SK-N-SH (cell line): ENCODE measurements at regions not wholly inside any gene's neighbourhood (a gene's known extent, or its start where the extent isn't known, plus 50 kb on each side); places are given as distances from the start of the nearest gene placed in this dataset.

Experiments used
- CTCF ChIA-PET: fragments of 300-600, 350-600 bp; formaldehyde crosslinking; extraction: SDS; loops from one replicate; lab custom pipeline; 2021; lab: Yijun Ruan, JAX
- POLR2A ChIA-PET: fragments of 350-600 bp; sonication (Branson Sonifier 250); formaldehyde crosslinking; extraction: SDS; loops from one replicate; lab custom pipeline; 2020; ENCODE audit warnings: antibody characterized with exemption, inconsistent platforms; lab: Yijun Ruan, JAX
- DNase-seq: peaks from one replicate; pipeline ENCODE4 v3.0.0; 2012
- H2AFZ ChIP-seq: fragments of 200-600 bp; sonication (generic); 2 replicates; pipeline ENCODE4 v1.8.1; 2016; ENCODE audit warnings: antibody characterized with exemption, mild to moderate bottlenecking, low read depth
- H3F3A ChIP-seq: fragments of 200-600 bp; sonication (generic); replicated peaks from 2 replicates; pipeline ENCODE3; 2016; ENCODE audit warnings: antibody characterized with exemption, mild to moderate bottlenecking; ENCODE audit not compliant: insufficient read depth
- H3K27ac ChIP-seq, 2 experiments: fragments of 200-500 bp in 1 of 2; fragments of 200-600 bp in 1 of 2; sonication (Bioruptor generic) in 1 of 2; sonication (generic), shearing (Covaris generic) in 1 of 2; 2 replicates each; pipeline versions ENCODE4 v1.5.1 to v1.6.1; 2014 to 2016; ENCODE audit warnings: low read depth in 2 of 2, inconsistent platforms in 1 of 2, low read length in 1 of 2, mild to moderate bottlenecking in 1 of 2, mixed read lengths in 1 of 2
- H3K27me3 ChIP-seq: fragments of 200-600 bp; sonication (generic), shearing (Covaris generic); 2 replicates; pipeline ENCODE4 v1.6.1; 2016; ENCODE audit warnings: mixed run types; ENCODE audit not compliant: insufficient read depth
- H3K36me3 ChIP-seq, 2 experiments: fragments of 200-500 bp in 1 of 2; fragments of 200-600 bp in 1 of 2; sonication (Bioruptor generic) in 1 of 2; sonication (generic) in 1 of 2; replicated peaks in 1 of 2; 2 replicates each; pipeline versions ENCODE3 to v1.5.1; 2014 to 2016; ENCODE audit warnings: low read length in 1 of 2, mild to moderate bottlenecking in 1 of 2; ENCODE audit not compliant: insufficient read depth in 2 of 2, control insufficient read depth in 1 of 2
- H3K4me1 ChIP-seq, 2 experiments: fragments of 200-500 bp in 1 of 2; fragments of 200-600 bp in 1 of 2; sonication (Bioruptor generic) in 1 of 2; sonication (generic), shearing (Covaris generic) in 1 of 2; 2 replicates each; pipeline versions ENCODE4 v1.5.1 to v1.6.1; 2014 to 2016; ENCODE audit warnings: low read depth in 1 of 2, low read length in 1 of 2, mixed run types in 1 of 2; ENCODE audit not compliant: insufficient read depth in 2 of 2, control insufficient read depth in 1 of 2
- H3K4me2 ChIP-seq: fragments of 200-600 bp; sonication (generic), shearing (Covaris generic); 2 replicates; pipeline ENCODE4 v1.6.1; 2017; ENCODE audit warnings: mixed run types
- H3K4me3 ChIP-seq, 2 experiments: fragments of 200-500 bp in 1 of 2; fragments of 200-600 bp in 1 of 2; sonication (Bioruptor generic) in 1 of 2; sonication (generic), shearing (Covaris generic) in 1 of 2; 2 replicates each; pipeline versions ENCODE4 v1.5.1 to v1.8.1; 2014 to 2016; ENCODE audit warnings: low read depth in 2 of 2, inconsistent platforms in 1 of 2, low read length in 1 of 2, mild to moderate bottlenecking in 1 of 2, mixed read lengths in 1 of 2, moderate library complexity in 1 of 2
- H3K79me2 ChIP-seq: fragments of 200-600 bp; sonication (generic); 2 replicates; pipeline ENCODE4 v1.8.1; 2017; ENCODE audit warnings: mild to moderate bottlenecking; ENCODE audit not compliant: insufficient read depth
- H3K9ac ChIP-seq: fragments of 200-600 bp; sonication (generic); 2 replicates; pipeline ENCODE4 v1.6.1; 2017; ENCODE audit warnings: mixed run types
- H3K9me2 ChIP-seq: fragments of 200-600 bp; sonication (generic); 2 replicates; pipeline ENCODE4 v1.6.1; 2017; ENCODE audit warnings: mixed run types
- H3K9me3 ChIP-seq: fragments of 200-600 bp; sonication (generic); 2 replicates; pipeline ENCODE4 v1.6.1; 2017; ENCODE audit warnings: mixed run types, mild to moderate bottlenecking, moderate library complexity
- H4K20me1 ChIP-seq: fragments of 200-600 bp; sonication (generic); 2 replicates; pipeline ENCODE4 v1.6.1; 2017; ENCODE audit warnings: mild to moderate bottlenecking, mixed run types; ENCODE audit not compliant: insufficient read depth
- CHD2 ChIP-seq: fragments of 150-350 bp; IDR thresholded peaks from 2 replicates; pipeline ENCODE4 v1.6.1; 2018; ENCODE audit warnings: low read length; ENCODE audit not compliant: partially characterized antibody
- ELF1 ChIP-seq: IDR thresholded peaks from 2 replicates; pipeline ENCODE4 v1.4.0; 2012
- EP300 ChIP-seq, 2 experiments: IDR thresholded peaks; 2 replicates each; pipeline versions ENCODE4 v1.4.0 to v1.6.1; 2012; ENCODE audit warnings: borderline replicate concordance in 1 of 2, low read depth in 1 of 2, low read length in 1 of 2
- EZH2phosphoT487 ChIP-seq: fragments of 200-600 bp; sonication (generic); IDR thresholded peaks from 2 replicates; pipeline ENCODE4 v1.6.1; 2017; ENCODE audit warnings: low read depth, mixed run types, mild to moderate bottlenecking, antibody characterized with exemption, moderate library complexity, borderline replicate concordance
- FOSL2 ChIP-seq: IDR thresholded peaks from 2 replicates; pipeline ENCODE4 v1.4.0; 2012; ENCODE audit warnings: low read depth, mild to moderate bottlenecking, moderate library complexity, borderline replicate concordance
- FOXJ3 ChIP-seq: sonication (generic); formaldehyde crosslinking; IDR thresholded peaks from 2 replicates; pipeline ENCODE4 v1.5.1; 2020; ENCODE audit warnings: mild to moderate bottlenecking, missing genetic modification reagents
- GABPA ChIP-seq: IDR thresholded peaks from 2 replicates; pipeline ENCODE4 v1.4.0; 2012; ENCODE audit warnings: low read depth, mild to moderate bottlenecking
- GATA2 ChIP-seq: sonication (generic); formaldehyde crosslinking; IDR thresholded peaks from 2 replicates; pipeline ENCODE4 v1.5.0; 2020; ENCODE audit warnings: mild to moderate bottlenecking, missing genetic modification reagents
- JUND ChIP-seq: IDR thresholded peaks from 2 replicates; pipeline ENCODE4 v1.4.0; 2012
- MEF2A ChIP-seq: IDR thresholded peaks from 2 replicates; pipeline ENCODE4 v1.4.0; 2012; ENCODE audit warnings: low read depth, borderline replicate concordance
- NFIC ChIP-seq: IDR thresholded peaks from 2 replicates; pipeline ENCODE4 v1.4.0; 2012; ENCODE audit warnings: borderline replicate concordance
- NRF1 ChIP-seq: IDR thresholded peaks from 2 replicates; pipeline ENCODE4 v1.6.1; 2012; ENCODE audit warnings: low read depth, mild to moderate bottlenecking, low read length
- RAD21 ChIP-seq: IDR thresholded peaks from 2 replicates; pipeline ENCODE4 v1.6.1; 2012; ENCODE audit warnings: mild to moderate bottlenecking, low read length
- RCOR1 ChIP-seq: fragments of 150-350 bp; IDR thresholded peaks from 2 replicates; pipeline ENCODE4 v1.6.1; 2017; ENCODE audit warnings: antibody characterized with exemption, low read length
- RFX5 ChIP-seq: IDR thresholded peaks from 2 replicates; pipeline ENCODE4 v1.6.1; 2012; ENCODE audit warnings: mild to moderate bottlenecking, improper control_type of control experiment, low read length
- SIN3A ChIP-seq: IDR thresholded peaks from 2 replicates; pipeline ENCODE4 v1.6.1; 2012; ENCODE audit warnings: low read depth, mild to moderate bottlenecking, low read length, moderate library complexity, borderline replicate concordance
- SMC3 ChIP-seq: IDR thresholded peaks from 2 replicates; pipeline ENCODE4 v1.6.1; 2012; ENCODE audit warnings: low read depth, low read length, improper control_type of control experiment
- TAF1 ChIP-seq: IDR thresholded peaks from 2 replicates; pipeline ENCODE4 v1.6.1; 2012; ENCODE audit warnings: low read depth, mild to moderate bottlenecking, low read length, moderate library complexity, borderline replicate concordance
- TEAD4 ChIP-seq: IDR thresholded peaks from 2 replicates; pipeline ENCODE4 v1.4.0; 2012; ENCODE audit warnings: mild to moderate bottlenecking, borderline replicate concordance; ENCODE audit not compliant: insufficient read depth
- USF2 ChIP-seq: fragments of 150-350 bp; IDR thresholded peaks from 2 replicates; pipeline ENCODE4 v1.6.1; 2017; ENCODE audit warnings: antibody characterized with exemption, low read length, low read depth, borderline replicate concordance
- YY1 ChIP-seq: IDR thresholded peaks from 2 replicates; pipeline ENCODE4 v1.4.0; 2012; ENCODE audit warnings: low read depth, mild to moderate bottlenecking
- WGBS: methylation state at CpG from one replicate; pipeline ENCODE4 v1.1.6; 2017; ENCODE audit warnings: low lambda C conversion rate; 5-methylcytosine and 5-hydroxymethylcytosine counted together
- TF ChIP-seq, protein P1 (sequence below): IDR thresholded peaks from 2 replicates; pipeline ENCODE4 v1.4.0; 2012; ENCODE audit warnings: low read depth, borderline replicate concordance

DNA sequence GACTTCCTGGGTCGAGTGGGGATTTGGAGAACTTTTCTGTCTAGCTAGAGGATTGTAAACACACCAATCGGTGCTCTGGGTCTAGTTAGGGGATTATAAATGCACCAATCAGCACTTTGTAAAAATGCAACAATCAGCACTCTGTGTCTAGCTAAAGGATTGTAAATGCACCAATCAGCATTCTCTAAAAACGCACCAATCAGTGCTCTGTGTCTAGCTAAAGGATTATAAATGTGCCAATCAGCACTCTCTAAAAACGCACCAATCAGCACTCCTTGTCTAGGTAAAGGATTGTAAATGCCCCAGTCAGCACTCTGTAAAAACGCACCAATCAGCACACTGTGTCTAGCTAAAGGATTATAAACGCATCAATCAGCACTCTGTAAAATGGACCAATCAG, 209.0 kb upstream of the SLC35B3 start:
- Histone ChIP-seq H3K36me3 (no peaks in the 10 kb centered on the region), H3F3A (no peaks in the 10 kb centered on the region), H4K20me1 (no peaks in the 10 kb centered on the region), H3K27me3 (no peaks in the 10 kb centered on the region), H3K4me3 (no peak overlapping the region), H3K27ac (no peak overlapping the region), H3K79me2 (no peaks in the 10 kb centered on the region), H3K9me2 (no peaks in the 10 kb centered on the region), H3K4me2 (no peak overlapping the region), H3K4me1 (no peaks in the 10 kb centered on the region), H3K9me3 (no peaks in the 10 kb centered on the region), H3K9ac (no peak overlapping the region), H2AFZ (no peak overlapping the region)
- no peak for DNase-seq
- 15% methylated on average over 6 of the region's 6 CpGs for WGBS
- TF ChIP-seq TEAD4 (no peak), SIN3A (no peak), GATA2 (CRISPR knock-in tag) (no peak), RAD21 (no peak)
- ChIA-PET CTCF (interaction anchor here (0.6 to 1.8 kb wide), 2 partner anchors 7 to 11 kb away, joined by 3 read pairs; no protein-coding TSS in a partner anchor), POLR2A (no interaction called here)

DNA sequence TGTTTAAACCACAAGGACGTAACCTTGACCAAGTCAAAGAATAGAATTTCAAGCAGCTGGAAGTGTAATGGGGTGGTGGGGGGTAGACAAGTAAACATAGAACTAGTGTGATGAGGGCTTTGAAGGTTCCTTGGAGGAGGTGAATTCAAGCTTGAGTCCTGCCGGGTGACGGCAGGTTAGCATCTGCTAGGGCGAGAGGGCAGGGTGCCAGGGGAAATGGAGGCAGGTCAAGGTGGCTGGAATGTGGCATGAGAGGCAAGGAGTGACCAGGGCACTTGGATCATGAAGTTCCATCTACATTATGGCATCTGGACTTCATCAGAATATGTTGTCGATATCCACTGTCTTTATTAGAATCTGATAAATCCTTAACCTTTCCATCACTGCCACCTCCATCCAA, 207.5 kb upstream of the SLC35B3 start:
- POLR2A ChIA-PET = no interaction called here

DNA sequence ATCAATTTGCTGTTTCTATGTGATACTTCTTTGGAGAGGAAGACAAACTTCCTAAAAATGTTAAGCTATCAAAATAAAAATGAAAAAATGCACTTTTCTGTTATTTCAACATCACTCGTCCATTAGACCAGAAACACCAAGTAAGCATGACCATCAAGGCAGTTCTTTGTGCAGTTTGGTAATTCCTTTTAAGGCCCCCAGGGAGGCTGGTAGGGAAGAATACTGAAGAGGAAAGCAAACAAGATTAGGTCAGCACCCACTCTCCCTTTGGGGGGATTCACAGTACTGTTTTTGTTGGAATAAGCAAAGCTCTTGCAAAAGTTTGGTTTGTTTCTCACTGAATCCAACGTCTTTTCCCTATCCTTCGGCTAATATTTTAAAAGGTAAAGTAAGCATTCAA, 206.8 kb upstream of the SLC35B3 start:
- no peaks in the 10 kb centered on the region for H3K9me3 ChIP-seq
- H3K4me1 ChIP-seq = no peaks in the 10 kb centered on the region
- H3K9me2 ChIP-seq = no peaks in the 10 kb centered on the region
- 19% methylated on average over 3 of the region's 3 CpGs for WGBS
- no peak for DNase-seq
- H3K4me2 ChIP-seq = no peak overlapping the region
- H2AFZ ChIP-seq = no peak overlapping the region
- H4K20me1 ChIP-seq = no peaks in the 10 kb centered on the region
- no peaks in the 10 kb centered on the region for H3K36me3 ChIP-seq
- no peak overlapping the region for H3K27ac ChIP-seq
- no peak overlapping the region for H3K4me3 ChIP-seq
- no peaks in the 10 kb centered on the region for H3K27me3 ChIP-seq
- no peaks in the 10 kb centered on the region for H3K79me2 ChIP-seq
- POLR2A ChIA-PET = no interaction called here
- CTCF ChIA-PET = no interaction called here
- no peak overlapping the region for H3K9ac ChIP-seq
- no peaks in the 10 kb centered on the region for H3F3A ChIP-seq
- TF ChIP-seq GABPA (no peak), SIN3A (no peak), TAF1 (no peak), RCOR1 (no peak), USF2 (no peak), EP300 (IDR thresholded peaks at IDR 0.05; ENCODE audit: borderline replicate concordance in 1 of 2, low read depth in 1 of 2, low read length in 1 of 2) (no peak), RAD21 (no peak), YY1 (no peak), NFIC (no peak), FOXJ3 (CRISPR knock-in tag) (no peak), TEAD4 (no peak), JUND (no peak), NRF1 (no peak), CHD2 (no peak), MEF2A (no peak), SMC3 (no peak)

More for the DNA sequence above, 207.5 kb upstream of the SLC35B3 start:
- Histone ChIP-seq H3K4me3 (no peak overlapping the region), H3K27ac (no peak overlapping the region), H3K9ac (no peak overlapping the region), H3F3A (no peaks in the 10 kb centered on the region), H3K9me2 (no peaks in the 10 kb centered on the region), H3K9me3 (no peaks in the 10 kb centered on the region), H3K36me3 (no peaks in the 10 kb centered on the region), H2AFZ (no peak overlapping the region), H3K79me2 (no peaks in the 10 kb centered on the region), H4K20me1 (no peaks in the 10 kb centered on the region), H3K4me2 (no peak overlapping the region), H3K4me1 (no peaks in the 10 kb centered on the region), H3K27me3 (no peaks in the 10 kb centered on the region)
- DNase-seq = no peak
- CTCF ChIA-PET = no interaction called here
- no peak for TF ChIP-seq FOSL2
- TF ChIP-seq SIN3A = no peak
- no peak for TF ChIP-seq GABPA
- TF ChIP-seq NFIC = no peak
- no peak for TF ChIP-seq RCOR1
- no peak for TF ChIP-seq EZH2phosphoT487
- TF ChIP-seq ELF1 = no peak
- no peak for TF ChIP-seq RFX5
- TF ChIP-seq, protein P1, sequence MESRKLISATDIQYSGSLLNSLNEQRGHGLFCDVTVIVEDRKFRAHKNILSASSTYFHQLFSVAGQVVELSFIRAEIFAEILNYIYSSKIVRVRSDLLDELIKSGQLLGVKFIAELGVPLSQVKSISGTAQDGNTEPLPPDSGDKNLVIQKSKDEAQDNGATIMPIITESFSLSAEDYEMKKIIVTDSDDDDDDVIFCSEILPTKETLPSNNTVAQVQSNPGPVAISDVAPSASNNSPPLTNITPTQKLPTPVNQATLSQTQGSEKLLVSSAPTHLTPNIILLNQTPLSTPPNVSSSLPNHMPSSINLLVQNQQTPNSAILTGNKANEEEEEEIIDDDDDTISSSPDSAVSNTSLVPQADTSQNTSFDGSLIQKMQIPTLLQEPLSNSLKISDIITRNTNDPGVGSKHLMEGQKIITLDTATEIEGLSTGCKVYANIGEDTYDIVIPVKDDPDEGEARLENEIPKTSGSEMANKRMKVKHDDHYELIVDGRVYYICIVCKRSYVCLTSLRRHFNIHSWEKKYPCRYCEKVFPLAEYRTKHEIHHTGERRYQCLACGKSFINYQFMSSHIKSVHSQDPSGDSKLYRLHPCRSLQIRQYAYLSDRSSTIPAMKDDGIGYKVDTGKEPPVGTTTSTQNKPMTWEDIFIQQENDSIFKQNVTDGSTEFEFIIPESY = no peak
- no peak for TF ChIP-seq MEF2A
- no peak for TF ChIP-seq CHD2
- 40% methylated on average over 5 of the region's 5 CpGs for WGBS
